IPS-18a (cell line): ENCODE measurements at regions not wholly inside any gene's neighbourhood (a gene's known extent, or its start where the extent isn't known, plus 50 kb on each side); places are given as distances from the start of the nearest gene placed in this dataset.

Source experiments
- H3K27ac ChIP-seq: one replicate; pipeline ENCODE4 v1.5.1; 2013; ENCODE audit warnings: low read length
- H3K27me3 ChIP-seq: one replicate; pipeline ENCODE4 v1.6.1; 2013; ENCODE audit warnings: mild to moderate bottlenecking, low read length; ENCODE audit not compliant: control insufficient read depth, insufficient read depth
- H3K36me3 ChIP-seq: one replicate; pipeline ENCODE4 v1.6.1; 2013; ENCODE audit warnings: low read depth, low read length; ENCODE audit not compliant: control insufficient read depth
- H3K4me1 ChIP-seq: one replicate; pipeline ENCODE4 v1.6.1; 2013; ENCODE audit warnings: low read depth, low read length; ENCODE audit not compliant: control insufficient read depth
- H3K4me3 ChIP-seq: one replicate; pipeline ENCODE4 v1.5.1; 2013; ENCODE audit warnings: low read length
- H3K9ac ChIP-seq: one replicate; pipeline ENCODE4 v1.6.1; 2013; ENCODE audit warnings: mild to moderate bottlenecking, low read length, moderate library complexity
- H3K9me3 ChIP-seq: one replicate; pipeline ENCODE4 v1.6.1; 2013; ENCODE audit warnings: low read depth, low read length; ENCODE audit not compliant: control insufficient read depth

DNA sequence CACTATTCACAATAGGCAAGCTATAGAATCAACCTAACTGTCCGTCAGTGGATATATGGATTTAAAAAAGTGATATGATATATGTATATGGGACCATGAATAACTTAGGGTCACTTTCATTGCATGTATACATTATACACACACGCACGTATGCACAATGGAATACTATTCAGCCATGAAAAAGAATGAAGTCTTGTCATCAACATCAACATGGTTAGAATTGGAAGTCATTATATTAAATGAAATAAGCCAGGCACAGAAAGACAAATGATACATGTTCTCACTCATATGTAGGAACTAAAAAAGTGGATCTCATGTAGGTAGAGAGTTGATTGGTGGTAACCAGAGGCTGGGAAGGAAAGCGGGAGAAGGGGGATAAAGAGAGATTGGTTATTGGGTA, 234.3 kb downstream of the VRK1 start:
- Histone ChIP-seq H3K27ac (no peak overlapping the region), H3K4me3 (no peak overlapping the region), H3K9ac (no peak overlapping the region), H3K9me3 (no peaks in the 10 kb centered on the region), H3K36me3 (no peaks in the 10 kb centered on the region), H3K27me3 (peaks cover 36% of the 10 kb centered on the region), H3K4me1 (peaks cover 21% of the 10 kb centered on the region)

GRCh38 chr14:97033556-97034081, 236.4 kb downstream of the VRK1 start:
- peaks cover 36% of the 10 kb centered on the region for H3K27me3 ChIP-seq
- H3K36me3 ChIP-seq, result no peaks in the 10 kb centered on the region
- peaks cover 13% of the 10 kb centered on the region for H3K4me1 ChIP-seq
- no peak overlapping the region for H3K27ac ChIP-seq
- H3K9me3 ChIP-seq, result no peaks in the 10 kb centered on the region
- H3K4me3 ChIP-seq, result peak overlapping the region; percentile 59
- H3K9ac ChIP-seq, result no peak overlapping the region

GRCh38 chr14:97036086-97036852, 239.1 kb downstream of the VRK1 start:
- Histone ChIP-seq H3K9ac (no peak overlapping the region), H3K36me3 (no peaks in the 10 kb centered on the region), H3K27ac (no peak overlapping the region), H3K27me3 (peaks cover 36% of the 10 kb centered on the region), H3K9me3 (no peaks in the 10 kb centered on the region), H3K4me3 (no peak overlapping the region), H3K4me1 (peaks cover 13% of the 10 kb centered on the region)

GRCh38 chr14:97039717-97040363, 242.7 kb downstream of the VRK1 start:
- peaks cover 13% of the 10 kb centered on the region for H3K4me1 ChIP-seq
- no peaks in the 10 kb centered on the region for H3K9me3 ChIP-seq
- no peak overlapping the region for H3K27ac ChIP-seq
- no peaks in the 10 kb centered on the region for H3K36me3 ChIP-seq
- no peak overlapping the region for H3K9ac ChIP-seq
- H3K27me3 ChIP-seq, result peaks cover 2% of the 10 kb centered on the region
- H3K4me3 ChIP-seq, result no peak overlapping the region

GRCh38 chr14:97046967-97047366, 249.8 kb downstream of the VRK1 start:
- Histone ChIP-seq H3K27ac (no peak overlapping the region), H3K4me1 (no peaks in the 10 kb centered on the region), H3K36me3 (no peaks in the 10 kb centered on the region), H3K4me3 (no peak overlapping the region), H3K9ac (no peak overlapping the region), H3K9me3 (no peaks in the 10 kb centered on the region), H3K27me3 (no peaks in the 10 kb centered on the region)

DNA sequence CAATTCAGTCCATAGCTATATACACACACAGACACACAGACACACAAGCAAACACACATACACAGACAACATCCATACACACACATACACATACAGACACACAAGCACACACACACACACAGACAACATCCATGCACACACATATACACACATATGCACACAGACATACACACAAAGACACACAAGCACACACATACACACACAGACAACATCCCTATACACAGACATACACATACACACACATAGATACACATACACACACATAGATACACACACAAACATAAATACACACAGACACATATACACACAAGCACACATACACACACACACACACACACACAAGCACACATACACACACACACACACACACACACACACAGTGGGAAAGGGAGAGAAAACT, 254.8 kb downstream of the VRK1 start:
- Histone ChIP-seq H3K27me3 (no peaks in the 10 kb centered on the region), H3K4me1 (peaks cover 5% of the 10 kb centered on the region), H3K9ac (no peak overlapping the region), H3K4me3 (no peak overlapping the region), H3K9me3 (no peaks in the 10 kb centered on the region), H3K27ac (no peak overlapping the region), H3K36me3 (no peaks in the 10 kb centered on the region)

DNA sequence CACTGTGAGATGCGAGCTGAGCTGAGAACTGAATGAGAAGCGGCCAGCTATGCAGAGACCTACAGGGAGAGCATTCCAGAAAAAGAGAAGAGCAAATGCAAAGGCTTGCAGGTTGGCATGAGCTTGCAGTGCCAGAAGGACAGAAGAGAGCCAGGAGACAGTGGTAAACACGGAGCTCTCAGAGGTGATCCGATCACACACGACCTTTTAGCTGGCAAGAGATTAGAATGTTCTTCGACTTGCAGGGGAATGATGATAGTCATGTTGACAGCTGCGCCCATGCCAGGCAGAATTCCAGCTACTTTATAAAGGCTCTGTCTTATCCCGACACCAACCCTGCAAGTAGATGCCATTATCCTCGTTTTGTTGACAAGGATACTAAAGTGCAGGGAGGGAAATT, 256.8 kb downstream of the VRK1 start:
- no peaks in the 10 kb centered on the region for H3K27me3 ChIP-seq
- peaks cover 5% of the 10 kb centered on the region for H3K4me1 ChIP-seq
- H3K9me3 ChIP-seq, result no peaks in the 10 kb centered on the region
- no peaks in the 10 kb centered on the region for H3K36me3 ChIP-seq
- no peak overlapping the region for H3K27ac ChIP-seq
- no peak overlapping the region for H3K9ac ChIP-seq
- H3K4me3 ChIP-seq, result no peak overlapping the region

DNA sequence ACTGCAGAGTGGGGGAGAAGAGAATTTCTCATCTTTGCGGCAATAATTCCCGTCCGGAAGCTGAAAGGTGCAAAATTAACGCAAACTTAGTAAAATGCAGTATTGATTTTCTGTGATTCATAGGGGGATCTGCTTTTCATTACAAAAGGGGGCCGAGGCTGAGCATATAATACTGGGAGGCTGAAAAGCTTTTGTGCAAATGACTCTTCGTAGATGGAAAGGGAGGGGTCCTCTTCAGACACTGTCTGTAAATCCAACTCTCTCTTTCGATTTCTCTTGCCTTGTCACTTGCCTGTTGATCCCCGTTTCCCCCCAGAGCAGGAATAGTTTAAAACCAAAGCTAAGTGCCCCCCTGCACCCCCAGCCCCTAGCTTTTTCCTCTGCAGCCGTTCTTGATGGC, 258.2 kb downstream of the VRK1 start:
- Histone ChIP-seq H3K4me1 (peaks cover 5% of the 10 kb centered on the region), H3K9me3 (no peaks in the 10 kb centered on the region), H3K27me3 (no peaks in the 10 kb centered on the region), H3K4me3 (no peak overlapping the region), H3K27ac (no peak overlapping the region), H3K36me3 (no peaks in the 10 kb centered on the region), H3K9ac (no peak overlapping the region)

DNA sequence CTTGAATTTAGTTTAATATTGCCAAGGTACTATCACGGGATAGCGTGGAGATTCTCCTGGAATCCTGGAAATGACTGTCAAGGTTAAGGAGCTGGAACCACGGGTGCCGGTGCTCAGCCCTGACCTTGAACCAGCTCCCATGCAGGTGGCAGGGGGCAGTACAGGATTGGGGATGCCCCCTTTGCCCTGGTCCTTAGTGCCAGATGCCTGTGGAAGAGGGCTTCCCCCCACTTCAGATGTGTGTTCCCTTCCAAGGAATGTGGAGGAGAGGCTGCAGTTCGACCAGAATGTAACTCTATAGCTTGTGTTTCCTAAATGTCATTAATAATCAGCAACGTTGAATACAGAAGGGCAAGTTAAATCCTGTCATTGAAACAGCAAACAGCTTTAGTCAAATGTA, 258.9 kb downstream of the VRK1 start:
- peaks cover 5% of the 10 kb centered on the region for H3K4me1 ChIP-seq

GRCh38 chr14:97057238-97058073, 260.3 kb downstream of the VRK1 start:
- no peaks in the 10 kb centered on the region for H3K9me3 ChIP-seq
- H3K4me1 ChIP-seq, result peaks cover 5% of the 10 kb centered on the region
- no peaks in the 10 kb centered on the region for H3K27me3 ChIP-seq
- no peak overlapping the region for H3K27ac ChIP-seq
- no peaks in the 10 kb centered on the region for H3K36me3 ChIP-seq
- H3K9ac ChIP-seq, result no peak overlapping the region
- no peak overlapping the region for H3K4me3 ChIP-seq

More for the DNA sequence above, 258.9 kb downstream of the VRK1 start:
- no peaks in the 10 kb centered on the region for H3K9me3 ChIP-seq
- H3K4me3 ChIP-seq, result no peak overlapping the region
- no peaks in the 10 kb centered on the region for H3K36me3 ChIP-seq
- no peak overlapping the region for H3K9ac ChIP-seq
- no peak overlapping the region for H3K27ac ChIP-seq
- H3K27me3 ChIP-seq, result no peaks in the 10 kb centered on the region

DNA sequence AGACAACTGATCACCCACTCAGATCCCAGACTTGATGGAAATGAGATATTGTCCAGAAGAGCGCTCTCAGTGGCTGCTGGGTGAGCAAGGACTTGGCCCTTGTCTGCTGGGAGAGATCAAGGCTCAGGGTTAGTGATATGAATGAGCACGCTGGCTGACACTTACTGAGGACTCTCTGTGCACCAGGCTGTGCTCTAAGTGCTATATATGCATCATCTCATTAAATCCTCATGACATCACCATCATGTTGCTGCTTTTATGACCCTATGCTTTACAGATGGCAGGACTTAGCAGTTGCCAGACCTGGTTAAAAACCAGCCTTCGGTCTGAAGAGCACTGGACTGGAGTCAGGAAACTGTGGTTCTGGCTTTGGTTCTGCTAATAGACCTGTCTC, 260.9 kb downstream of the VRK1 start:
- no peaks in the 10 kb centered on the region for H3K27me3 ChIP-seq
- H3K4me3 ChIP-seq, result no peak overlapping the region
- H3K9ac ChIP-seq, result no peak overlapping the region
- no peaks in the 10 kb centered on the region for H3K9me3 ChIP-seq
- no peaks in the 10 kb centered on the region for H3K36me3 ChIP-seq
- H3K4me1 ChIP-seq, result peaks cover 5% of the 10 kb centered on the region
- no peak overlapping the region for H3K27ac ChIP-seq
